Loucy (cell line): ENCODE measurements at regions not wholly inside any gene's neighbourhood (a gene's known extent, or its start where the extent isn't known, plus 50 kb on each side); places are given as distances from the start of the nearest gene placed in this dataset.

Source experiments
- CTCF ChIP-seq: fragments of 200-600 bp; sonication (generic); conservative IDR thresholded peaks from 2 replicates; pipeline ENCODE4 v1.5.1; 2014; ENCODE audit warnings: mild to moderate bottlenecking, antibody characterized with exemption, low read length
- EZH2phosphoT487 ChIP-seq: fragments of 200-600 bp; IDR thresholded peaks from 2 replicates; pipeline ENCODE4 v1.6.1; 2018; ENCODE audit warnings: antibody characterized with exemption, mild to moderate bottlenecking, moderate library complexity, borderline replicate concordance

DNA sequence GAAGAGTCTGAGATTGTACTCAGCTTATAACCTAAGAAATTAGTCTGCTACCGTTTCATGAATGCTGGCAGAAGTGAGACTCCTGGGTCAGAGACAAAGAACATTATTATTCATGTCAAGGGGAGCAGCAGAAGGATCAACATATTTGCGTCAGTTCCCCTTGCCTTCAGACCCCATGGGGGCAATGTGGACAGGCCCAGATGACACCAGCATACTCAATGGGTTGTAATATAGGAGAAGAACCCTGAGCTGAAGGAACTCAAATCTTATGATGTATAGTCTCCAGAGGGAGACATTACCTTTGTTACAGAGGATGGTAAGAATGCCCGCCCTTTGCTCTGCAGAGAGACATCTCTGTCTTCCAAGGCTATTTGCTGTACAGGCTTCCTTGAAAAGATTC is 384.4 kb downstream of the EPM2A start:
- no peak for TF ChIP-seq EZH2phosphoT487
- peak; percentile 19; the same call in 1 of the 2 replicates for TF ChIP-seq CTCF
